CD4-positive, alpha-beta T cell treated with Interleukin-6 for 4 hours (primary cell): ENCODE measurements at regions not wholly inside any gene's neighbourhood (a gene's known extent, or its start where the extent isn't known, plus 50 kb on each side); places are given as distances from the start of the nearest gene placed in this dataset.
"Not testable (repeated sequence)": the region's sequence is repeated elsewhere in the genome, so short reads cannot be mapped to it uniquely, and the experiment has no call there.

Source experiments
- DNase-seq: peaks from one replicate; pipeline ENCODE4 v3.0.0-alpha.2; 2020; ENCODE audit warnings: mixed read lengths

DNA sequence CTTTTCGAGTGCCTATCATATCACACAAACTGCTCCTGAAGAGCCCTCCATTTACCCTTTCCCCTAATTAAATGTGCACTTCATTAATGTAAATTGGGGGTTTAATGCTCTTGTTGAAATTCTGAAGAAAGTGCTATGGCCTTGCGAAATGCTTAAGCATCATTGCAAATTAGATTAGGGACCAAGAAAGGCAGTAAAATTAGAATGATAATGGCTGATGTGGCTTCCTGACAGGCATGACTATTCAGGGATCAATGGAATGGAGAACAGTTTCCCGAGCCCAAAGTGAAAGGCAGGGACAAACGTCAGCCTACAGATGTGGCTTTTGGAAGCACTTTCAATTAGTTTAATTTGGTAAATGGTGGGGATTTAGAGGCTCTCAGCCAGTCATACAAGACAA, 120.1 kb downstream of the NKX6-1 start:
- DNase-seq: no peak

DNA sequence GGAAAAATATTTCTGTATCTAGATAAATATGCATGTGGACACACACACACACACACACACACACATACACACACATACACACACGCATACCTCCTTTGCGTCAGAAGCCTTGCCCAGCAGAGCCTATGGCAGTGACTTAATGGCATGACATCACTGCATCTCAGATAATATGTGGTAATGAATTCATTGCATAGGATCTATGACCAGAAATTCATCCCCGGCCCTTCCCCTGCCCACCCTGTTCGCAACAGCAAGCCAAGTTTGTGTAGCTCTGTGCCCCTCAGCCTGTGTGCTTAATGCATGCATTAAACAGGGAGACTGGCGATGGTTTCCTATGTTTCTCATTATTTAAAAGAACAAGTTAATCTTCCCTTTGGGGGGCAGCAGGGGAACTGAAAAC, 120.7 kb downstream of the NKX6-1 start:
- DNase-seq: no peak

DNA sequence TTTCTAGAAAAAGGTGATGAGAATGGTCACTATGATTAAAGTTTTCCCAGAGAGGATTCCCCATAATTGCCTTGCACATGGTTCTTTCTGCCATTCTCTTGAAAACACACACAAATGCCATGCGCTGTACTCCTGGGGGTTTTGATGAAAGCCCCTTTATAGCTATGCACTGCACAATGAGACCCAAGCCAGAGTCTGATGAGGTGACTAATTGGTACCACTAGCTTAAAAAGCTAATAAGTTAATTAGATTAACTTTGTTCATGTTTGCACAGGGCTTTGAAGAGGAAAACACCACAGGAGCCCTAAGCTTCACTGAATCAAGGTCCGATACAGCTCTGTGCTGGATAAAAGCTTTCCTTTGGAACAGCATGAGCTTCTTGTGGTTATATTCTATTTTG, 132.2 kb downstream of the NKX6-1 start:
- DNase-seq: no peak

DNA sequence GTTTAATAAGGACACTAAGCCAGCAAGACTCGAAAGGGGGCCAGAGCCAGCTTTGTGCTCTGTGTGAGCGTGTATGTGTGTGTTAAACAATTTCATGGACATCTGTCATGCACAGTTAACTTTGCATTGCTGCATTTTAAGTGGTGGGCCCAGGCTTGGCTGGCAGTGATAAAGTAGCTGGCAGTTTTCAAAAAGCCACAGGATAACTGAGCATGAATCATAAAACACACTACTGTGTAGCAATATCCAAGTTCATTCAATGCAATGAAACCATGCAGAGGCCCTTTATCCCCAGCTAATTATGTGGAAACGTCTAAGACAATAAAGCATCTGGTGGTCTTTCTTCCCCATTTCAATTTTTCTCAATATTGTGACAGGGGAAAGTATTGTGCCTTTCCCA, 132.9 kb downstream of the NKX6-1 start:
- no peak for DNase-seq

DNA sequence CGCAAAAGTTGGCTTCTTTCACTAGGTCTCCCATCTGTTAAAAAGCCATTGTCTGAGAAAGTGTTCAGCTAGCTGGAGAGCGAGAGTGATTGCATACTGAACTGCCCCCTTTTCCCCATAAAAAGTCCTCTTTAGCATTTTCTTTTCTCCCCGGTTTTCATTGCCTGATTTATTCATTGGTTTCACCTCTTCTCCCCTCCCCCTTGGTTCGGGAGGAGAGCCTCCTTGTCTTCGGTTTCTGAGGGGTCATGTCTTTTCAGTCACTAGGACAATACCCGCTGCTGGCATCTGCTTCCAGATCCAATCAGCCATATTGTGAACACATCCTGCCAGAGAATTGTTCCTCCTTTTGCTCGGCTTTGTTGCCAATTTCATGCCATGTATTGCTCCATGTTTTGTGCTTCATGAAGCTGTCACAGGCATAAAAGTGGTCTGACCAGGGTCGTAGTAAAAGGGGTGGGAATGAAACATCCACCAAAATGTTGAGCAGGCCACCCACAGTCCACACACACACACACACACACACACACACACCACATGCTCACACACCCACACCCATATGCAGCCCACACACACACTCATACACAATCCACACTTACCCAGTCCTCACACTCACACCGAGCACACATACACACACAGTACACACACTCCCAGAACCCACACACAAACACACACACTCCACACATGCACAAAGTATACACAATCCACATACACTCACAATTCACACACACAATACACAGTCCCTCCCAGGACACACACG, 136.0 kb downstream of the NKX6-1 start:
- DNase-seq: no peak

DNA sequence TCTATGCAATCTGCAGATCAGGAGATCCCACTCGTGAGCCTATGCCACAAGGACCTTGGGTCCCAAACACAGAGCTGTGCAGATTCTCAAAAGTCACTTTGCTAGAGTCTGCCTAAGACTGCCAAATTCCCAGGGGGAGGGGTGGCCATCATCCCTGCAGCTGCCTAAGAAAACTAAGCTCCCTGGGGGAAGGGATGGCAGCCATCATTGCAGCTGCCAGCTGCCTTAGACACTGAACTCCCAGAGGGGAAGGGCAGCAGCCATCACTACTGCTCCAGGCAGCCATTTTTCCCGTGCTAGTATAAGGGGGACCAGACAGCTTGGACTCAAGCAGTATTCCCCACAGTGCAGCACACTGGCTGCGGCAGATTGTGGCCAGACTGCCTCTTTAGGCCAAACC, 156.9 kb downstream of the NKX6-1 start:
- DNase-seq: no peak

DNA sequence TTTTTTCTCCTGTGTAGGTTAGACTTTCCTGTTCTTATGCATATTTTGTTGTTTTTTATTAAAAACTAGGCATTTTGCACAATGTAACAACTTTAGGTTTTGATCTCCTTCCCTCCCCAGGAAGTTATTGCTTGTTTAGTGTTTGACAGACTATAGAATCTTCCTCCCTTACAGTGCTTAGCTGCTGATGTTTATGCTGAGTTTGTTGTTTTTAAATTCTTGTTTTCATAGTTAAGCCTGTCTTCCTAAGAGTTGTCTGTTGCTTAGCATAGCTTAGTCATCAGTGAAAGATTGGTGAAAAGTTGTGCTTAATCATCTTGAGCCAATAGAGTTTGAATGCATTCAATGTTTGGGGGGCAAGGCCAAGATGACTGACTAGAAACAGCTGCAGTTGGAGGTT, 157.5 kb downstream of the NKX6-1 start:
- no peak for DNase-seq

DNA sequence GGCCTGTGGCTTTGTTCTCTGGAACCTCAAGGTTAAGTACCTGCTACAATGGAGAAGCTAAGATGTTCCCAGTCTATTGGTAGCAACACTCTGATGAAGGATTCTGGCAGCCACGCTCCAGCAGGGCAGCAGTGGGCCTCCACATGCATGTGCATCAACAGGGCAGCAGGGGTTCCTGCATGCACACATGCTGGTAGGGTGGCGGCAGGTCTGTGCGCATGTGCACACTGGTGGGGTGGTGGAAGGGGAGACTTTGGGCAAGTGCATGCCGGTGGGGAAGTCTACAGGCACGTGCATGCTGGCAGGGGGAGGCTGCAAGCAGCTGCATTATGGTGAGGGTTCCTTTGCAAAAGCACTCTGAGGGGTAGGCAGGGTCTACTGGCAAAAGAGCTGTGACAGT, 160.7 kb downstream of the NKX6-1 start:
- DNase-seq: no peak

DNA sequence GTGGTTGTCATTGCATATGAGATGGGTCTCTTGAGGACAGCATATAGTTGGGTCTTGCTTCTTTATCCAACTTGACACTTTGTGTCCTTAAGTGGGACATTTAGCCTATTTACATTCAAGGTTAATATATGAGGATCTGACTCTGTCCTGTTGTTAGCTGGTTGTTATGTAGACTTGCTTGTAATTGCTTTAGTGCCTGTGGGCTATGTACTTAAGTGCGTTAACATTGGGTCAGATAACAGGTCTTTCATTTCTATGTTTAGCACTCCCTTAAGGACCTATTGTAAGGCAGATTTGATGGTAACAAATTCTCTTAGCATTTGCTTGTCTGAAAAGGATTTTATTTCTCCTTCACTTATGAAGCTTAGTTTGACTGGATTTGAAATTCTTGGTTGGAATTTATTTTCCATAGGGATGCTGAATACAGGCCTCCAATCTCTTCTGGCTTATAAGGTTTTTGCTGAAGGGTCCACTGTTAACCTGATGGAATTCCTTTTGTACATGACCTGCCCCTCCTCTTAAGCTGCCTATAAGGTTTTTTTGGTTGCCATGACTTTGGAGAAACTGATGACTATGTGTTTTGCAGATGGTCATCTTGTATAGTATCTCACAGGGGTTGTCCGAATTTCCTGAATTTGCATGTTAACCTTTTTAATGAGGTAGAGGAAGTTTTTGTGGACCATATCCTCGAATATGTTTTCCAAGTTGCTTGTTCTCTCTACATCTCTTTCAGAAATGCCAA, 162.0 kb downstream of the NKX6-1 start:
- DNase-seq: no peak

DNA sequence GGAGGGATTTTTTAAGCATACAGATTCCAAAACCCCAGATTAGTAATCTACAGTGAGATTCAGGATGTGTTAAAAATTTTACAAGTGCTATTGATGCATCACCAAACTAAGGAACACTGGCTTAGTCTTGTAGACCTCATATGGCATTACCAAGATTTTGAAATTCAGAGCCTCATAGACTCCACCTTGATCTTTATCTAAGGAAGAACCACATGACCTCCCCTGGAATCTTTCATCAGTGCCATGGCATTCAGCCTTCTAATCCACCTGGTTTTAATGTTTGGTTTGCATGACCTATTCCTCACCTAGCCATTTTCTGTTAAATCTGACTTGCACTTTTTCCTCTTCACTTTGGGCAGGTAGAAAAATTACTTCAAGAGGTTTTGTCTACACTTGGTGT, 171.6 kb downstream of the NKX6-1 start:
- DNase-seq: no peak

DNA sequence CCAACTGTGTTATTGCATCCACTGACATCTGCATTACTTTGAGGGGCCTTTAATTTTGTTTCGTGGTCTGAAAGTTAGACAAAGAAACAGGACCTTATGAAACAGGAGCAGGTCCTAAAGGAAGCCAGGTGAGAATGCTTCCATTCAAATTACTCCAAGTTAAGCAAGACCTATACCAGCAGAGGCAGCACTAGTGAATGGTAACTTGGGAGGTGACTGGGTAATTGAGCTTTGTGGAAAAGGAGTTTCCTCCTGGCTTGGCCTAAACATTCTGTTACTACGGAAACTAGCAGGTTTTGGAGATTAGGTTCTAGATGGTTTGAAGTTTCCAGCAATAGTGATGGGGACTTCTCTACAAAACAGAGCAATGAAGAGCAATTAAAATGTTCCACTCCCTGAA, 173.5 kb downstream of the NKX6-1 start:
- DNase-seq: no peak

DNA sequence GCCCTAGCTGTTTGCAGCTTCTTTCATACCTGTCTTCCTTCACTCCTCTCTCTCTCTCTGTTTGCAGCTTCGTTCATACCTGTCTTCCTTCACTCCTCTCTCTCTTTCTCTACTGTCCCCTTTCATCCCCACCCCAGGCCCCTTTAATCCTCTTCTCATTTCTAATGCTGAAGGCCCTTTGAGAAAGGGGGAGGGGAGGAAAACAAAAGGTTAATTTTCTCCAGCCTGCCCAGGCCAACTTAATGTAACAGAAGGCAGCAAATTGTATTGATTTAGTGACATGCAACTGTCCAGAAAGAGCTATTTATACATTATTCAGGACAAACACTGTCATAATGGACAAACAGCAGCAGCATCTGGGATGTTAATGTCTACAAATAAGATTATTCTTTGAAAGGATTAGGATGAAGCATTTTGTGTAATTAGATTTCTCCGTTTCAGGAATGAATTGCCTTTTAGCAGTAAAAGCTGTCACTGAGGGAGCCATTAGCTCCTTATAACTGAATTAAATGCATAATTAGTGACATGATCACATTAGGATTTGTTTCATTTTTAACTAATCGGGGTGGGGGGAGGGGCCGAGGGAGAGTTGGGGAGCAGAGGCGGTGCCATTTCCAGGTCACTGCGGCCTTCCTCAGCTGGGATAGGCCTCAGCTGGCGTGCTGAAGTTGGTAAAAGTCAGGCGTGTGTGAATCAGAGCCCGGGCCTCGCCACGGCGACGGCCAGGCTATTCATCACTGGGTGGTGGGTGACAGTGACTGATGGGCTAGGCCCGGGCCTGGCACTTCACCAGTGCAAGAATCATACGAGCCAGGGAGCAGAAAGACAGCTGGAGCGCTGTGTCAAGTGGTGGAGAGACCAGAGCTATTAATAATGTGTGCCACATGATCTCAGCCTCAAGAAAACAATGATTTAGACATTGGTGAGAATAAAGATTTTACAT, 174.5 kb downstream of the NKX6-1 start:
- DNase-seq: no peak

DNA sequence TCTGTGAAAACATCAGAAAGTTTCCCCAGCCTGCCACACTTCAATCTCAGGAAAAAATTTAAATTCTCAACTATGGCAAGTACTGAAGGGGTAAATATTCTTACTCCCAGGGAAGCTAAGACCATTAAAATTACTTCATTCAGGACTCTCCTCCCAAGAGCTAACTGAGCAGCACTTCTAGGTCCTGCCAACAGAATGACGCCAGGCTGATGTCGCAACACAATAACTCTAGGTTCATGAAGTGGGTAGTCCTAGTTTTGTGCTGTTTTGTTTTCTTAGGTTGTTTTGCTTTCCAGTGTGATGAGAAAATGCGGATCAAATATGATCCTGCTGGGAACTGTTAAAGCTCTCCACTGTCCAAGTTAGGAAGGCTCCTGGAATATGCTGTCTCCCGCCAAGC, 180.0 kb downstream of the NKX6-1 start:
- DNase-seq: no peak

DNA sequence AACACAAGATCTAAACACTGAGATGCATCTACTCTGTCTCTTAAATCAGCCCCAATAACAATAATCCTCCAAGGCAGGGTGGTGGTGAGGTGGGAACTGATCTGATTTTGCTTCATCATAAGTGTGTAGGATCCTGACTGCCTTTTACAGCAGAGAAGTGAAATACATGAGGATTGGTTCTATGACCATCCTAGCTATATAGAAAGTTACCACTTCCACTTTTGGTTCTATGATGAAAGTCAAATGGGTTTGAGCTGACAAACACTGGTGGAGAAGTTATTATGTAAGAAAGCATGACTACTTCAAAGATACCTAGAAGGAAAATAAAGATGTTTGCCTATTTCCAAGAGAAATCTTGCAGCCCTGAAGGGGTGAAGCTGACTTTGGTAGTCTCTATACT, 181.6 kb downstream of the NKX6-1 start:
- no peak for DNase-seq

DNA sequence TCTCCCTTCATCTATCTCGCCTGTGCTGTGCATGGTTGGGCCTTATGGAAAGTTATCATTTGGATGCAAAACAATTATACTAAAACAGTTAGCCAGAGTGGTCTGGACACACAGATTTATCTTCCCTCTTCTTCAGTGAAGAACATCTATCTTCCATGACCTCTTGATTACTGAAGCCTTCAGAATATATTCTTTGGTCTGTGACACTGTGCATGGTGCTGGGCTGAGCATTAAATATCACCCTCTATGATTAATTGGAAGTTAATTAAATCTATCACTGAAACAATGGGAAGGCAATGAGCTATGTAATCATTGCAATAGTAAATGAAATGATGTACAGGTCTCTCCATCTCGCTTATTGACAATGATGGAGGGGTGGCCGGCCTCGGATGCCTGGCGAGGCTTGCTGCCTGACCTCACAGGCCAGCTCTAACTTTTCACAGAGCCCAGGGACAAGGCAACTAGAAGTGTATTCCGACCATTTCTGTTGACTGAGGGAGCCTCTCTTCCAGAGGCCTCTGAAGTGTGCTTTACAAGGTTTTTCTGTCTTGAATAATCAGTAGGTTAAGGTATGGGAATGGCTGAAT, 186.6 kb downstream of the NKX6-1 start:
- no peak for DNase-seq

DNA sequence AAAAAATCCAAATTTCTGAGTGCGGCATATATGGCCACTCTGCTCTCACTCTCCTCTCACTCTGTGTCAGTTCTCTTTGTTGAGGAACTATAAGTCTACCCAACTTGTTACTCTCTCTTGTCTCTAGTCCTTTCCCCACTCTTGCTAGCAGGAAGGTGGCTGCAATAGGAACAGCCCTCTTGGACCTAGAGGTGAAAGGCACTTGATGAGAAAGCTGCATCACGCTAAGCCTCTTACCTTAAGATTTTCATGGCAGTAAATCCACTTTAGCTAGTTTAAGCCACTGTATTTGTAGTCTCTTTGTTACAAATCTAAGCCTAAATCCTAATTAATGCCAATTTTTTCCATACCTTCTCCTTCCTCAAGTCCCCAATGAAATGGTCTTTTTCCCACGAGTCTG, 189.9 kb downstream of the NKX6-1 start:
- no peak for DNase-seq

DNA sequence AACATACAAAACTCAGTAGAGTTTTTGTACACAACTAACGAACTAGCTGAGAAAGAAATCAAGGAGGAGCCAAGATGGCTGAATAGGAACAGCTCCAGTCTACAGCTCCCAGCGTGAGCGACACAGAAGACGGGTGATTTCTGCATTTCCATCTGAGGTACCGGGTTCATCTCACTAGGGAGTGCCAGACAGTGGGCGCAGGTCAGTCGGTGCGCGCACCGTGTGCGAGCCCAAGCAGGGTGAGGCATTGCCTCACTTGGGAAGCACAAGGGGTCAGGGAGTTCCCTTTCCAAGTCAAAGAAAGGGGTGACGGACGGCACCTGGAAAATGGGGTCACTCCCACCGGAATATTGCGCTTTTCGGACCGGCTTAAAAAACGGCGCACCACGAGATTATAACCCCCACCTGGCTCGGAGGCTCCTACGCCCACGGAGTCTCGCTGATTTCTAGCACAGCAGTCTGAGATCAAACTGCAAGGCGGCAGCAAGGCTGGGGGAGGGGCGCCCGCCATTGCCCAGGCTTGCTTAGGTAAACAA, 200.3 kb downstream of the NKX6-1 start:
- DNase-seq: not testable (repeated sequence)

DNA sequence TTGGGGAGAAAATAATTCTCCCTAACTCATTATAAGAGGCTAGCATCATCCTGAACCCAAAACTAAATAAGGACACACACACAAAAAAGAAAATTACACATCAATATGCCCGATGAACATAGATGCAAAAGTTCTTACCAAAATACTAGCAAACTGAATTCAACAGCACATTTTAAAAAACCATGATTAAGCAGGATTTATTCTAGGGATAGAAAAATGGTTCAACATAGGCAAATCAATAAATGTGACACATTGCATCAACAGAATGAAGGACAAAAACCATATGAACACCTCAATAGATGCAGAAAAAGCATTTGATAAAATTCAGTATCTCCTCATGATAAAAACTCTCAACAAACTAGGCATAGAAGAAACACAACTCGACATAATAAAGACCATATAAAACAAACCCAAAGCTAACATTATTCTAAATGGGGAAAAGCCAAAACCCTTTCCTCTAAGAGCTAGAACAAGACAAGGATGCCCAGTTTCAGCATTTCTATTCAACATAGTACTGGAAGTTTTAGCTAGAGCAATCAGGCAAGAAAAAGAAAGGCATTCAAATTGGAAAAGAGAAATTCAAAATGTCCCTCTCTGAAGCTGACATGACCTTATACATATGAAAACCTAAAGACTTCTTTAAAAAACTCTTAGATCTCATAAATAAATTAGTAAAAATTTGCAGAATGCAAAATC, 200.9 kb downstream of the NKX6-1 start:
- DNase-seq: no peak

DNA sequence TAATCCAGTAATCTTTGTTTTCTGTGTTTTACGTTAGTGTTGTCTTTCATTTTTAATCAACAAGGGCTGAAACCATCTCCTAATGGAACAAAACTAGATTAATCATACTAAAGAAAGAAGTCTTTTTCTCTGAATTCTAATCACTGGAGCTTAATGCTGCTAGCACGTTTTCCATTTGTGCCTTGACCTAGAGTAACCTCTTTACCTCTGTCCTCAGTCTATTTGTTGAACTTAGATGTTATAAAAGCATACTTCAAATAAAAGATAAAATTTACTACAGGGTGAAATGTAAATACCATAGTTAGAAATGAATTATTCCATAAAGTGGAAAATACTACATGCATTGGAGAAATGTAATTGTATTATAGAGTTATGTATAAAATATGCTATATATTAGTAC, 207.1 kb downstream of the NKX6-1 start:
- DNase-seq: no peak

DNA sequence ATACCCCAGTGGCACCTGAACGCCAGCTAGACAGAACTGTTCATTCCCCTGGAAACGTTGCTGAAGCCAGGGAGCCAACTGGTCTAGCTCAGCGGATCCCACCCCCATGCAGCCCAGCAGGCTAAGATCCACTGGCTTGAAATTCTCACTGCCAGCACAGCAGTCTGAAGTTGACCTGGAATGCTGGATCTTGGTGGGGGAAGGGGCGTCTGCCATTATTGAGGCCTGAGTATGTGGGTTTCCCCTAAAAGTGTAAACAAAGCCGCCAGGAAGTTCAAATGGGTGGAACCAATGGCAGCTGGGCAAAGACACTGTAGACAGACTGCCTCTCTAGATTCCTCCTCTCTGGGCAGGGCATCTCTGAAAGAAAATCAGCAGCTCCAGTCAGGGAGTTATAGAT, 213.0 kb downstream of the NKX6-1 start:
- no peak for DNase-seq

DNA sequence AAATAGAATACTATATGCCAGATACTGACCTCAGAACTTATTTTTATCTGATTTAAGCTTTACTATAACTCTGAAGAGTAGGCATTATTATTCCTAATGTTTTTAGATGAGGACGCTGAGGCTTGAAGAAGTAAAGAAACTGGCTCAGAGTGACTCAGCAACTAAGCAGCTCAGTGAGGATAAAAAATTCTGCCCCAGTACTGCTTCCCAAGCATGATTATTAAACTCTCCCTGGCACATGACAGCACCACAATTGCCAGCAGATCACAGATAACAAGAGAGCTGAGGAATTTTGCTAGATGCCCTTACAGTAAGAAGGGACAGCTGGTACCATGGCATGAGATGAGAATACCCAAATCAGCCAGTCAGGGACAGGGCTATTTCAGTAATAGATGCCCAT, 219.4 kb downstream of the NKX6-1 start:
- DNase-seq: no peak

DNA sequence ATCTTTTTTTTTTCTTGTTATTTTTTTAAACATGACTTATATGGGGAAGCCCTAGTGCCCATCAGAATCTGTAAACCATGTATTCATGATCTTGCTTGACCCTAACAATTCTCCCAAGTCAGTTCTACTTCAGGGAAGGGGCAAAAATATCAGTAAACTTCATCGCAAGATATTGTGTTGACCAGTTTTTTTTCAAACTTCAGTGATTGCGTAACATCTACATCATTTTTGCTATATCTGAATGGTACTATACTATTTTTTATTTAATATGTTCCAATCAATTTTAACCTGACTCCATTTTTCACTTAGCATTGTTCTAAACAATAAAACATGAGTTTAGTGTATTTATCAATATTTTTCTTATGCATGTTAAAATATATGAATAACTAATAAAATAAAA, 221.2 kb downstream of the NKX6-1 start:
- DNase-seq: no peak
